ENCODE measurements at regions not wholly inside any gene's neighbourhood (a gene's known extent, or its start where the extent isn't known, plus 50 kb on each side); places are given as distances from the start of the nearest gene placed in this dataset.

DNA sequence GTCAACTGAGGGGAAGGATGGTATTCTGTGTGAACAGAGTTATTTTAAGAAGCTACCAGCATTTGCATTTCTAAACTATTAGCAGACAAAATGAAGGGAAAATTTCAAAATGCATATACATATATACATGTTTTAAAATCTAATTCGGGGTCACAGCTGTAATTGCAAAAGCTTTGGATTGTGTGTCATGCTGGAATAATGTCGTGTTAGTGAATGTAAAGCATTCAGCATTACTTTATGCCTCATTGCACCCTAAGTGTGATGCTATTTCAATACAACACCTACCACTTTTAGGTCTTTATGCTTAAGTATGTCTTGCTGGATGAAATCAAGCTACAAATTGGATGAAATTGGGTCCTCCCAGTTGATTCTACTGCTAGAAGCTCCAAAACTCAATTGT is 687.6 kb upstream of the MEF2C start:
- H3K4me3 ChIP-seq: no peak overlapping the region
- H3K4me1 ChIP-seq: no peaks in the 10 kb centered on the region
- no peak overlapping the region for H3K27ac ChIP-seq
- H3K9me3 ChIP-seq: no peaks in the 10 kb centered on the region
- no peaks in the 10 kb centered on the region for H3K27me3 ChIP-seq (replicated peaks in 1 of 7)
- no peak for DNase-seq
- TF ChIP-seq POLR2AphosphoS5 (IDR thresholded peaks at IDR 0.05) (no peak), POLR2A (IDR thresholded peaks at IDR 0.05) (no peak)
- TF ChIP-seq, protein P1, sequence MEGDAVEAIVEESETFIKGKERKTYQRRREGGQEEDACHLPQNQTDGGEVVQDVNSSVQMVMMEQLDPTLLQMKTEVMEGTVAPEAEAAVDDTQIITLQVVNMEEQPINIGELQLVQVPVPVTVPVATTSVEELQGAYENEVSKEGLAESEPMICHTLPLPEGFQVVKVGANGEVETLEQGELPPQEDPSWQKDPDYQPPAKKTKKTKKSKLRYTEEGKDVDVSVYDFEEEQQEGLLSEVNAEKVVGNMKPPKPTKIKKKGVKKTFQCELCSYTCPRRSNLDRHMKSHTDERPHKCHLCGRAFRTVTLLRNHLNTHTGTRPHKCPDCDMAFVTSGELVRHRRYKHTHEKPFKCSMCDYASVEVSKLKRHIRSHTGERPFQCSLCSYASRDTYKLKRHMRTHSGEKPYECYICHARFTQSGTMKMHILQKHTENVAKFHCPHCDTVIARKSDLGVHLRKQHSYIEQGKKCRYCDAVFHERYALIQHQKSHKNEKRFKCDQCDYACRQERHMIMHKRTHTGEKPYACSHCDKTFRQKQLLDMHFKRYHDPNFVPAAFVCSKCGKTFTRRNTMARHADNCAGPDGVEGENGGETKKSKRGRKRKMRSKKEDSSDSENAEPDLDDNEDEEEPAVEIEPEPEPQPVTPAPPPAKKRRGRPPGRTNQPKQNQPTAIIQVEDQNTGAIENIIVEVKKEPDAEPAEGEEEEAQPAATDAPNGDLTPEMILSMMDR (IDR thresholded peaks at IDR 0.05 in 8 of 11, conservative IDR thresholded peaks at IDR 0.05 in 3 of 11): no peak
- intact Hi-C loops (cut with DNase I; ENCODE audit: low total_unique reads): no loop called here
- 76 to 95% (median 83%) methylated on average over 2 of the region's 2 CpGs for WGBS, 5 donors
- no peaks in the 10 kb centered on the region for H3K36me3 ChIP-seq

- H3K9me3 ChIP-seq: no peaks in the 10 kb centered on the region
- 88 to 98% (median 96%) methylated on average over 1 of the region's 1 CpG for WGBS, 5 donors
- no peaks in the 10 kb centered on the region for H3K4me1 ChIP-seq
- no peak for DNase-seq
- no peak overlapping the region for H3K4me3 ChIP-seq
- no peaks in the 10 kb centered on the region for H3K27me3 ChIP-seq (replicated peaks in 1 of 7)
- H3K27ac ChIP-seq: no peak overlapping the region
- no peak for TF ChIP-seq POLR2A (IDR thresholded peaks at IDR 0.05)
- TF ChIP-seq, protein P1 (IDR thresholded peaks at IDR 0.05 in 8 of 11, conservative IDR thresholded peaks at IDR 0.05 in 3 of 11): no peak
- TF ChIP-seq POLR2AphosphoS5 (IDR thresholded peaks at IDR 0.05): no peak
- no peaks in the 10 kb centered on the region for H3K36me3 ChIP-seq
- intact Hi-C loops (cut with DNase I; ENCODE audit: low total_unique reads): no loop called here
These were observed 683.4 kb upstream of the MEF2C start for GRCh38 chr5:89566340-89566739.

DNA sequence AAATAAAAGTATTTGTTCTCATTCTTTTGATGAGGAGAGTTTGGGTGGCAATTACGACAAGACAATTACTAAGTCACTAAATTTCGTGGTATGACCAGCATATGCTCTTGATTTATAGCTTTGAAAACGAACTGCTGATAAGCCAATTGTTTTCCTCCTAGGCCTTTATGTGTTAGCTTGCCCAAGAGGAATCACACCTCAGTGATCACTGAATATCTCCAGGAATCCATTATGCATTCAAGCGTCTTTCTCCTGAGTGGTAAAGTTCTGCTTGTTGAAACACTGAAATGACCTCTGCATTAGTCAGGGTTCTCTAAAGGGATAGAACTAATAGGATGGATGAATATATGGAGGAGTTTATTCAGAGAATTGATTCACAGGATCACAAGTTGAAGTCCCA is 677.7 kb upstream of the MEF2C start:
- H3K27me3 ChIP-seq (replicated peaks in 1 of 7): no peaks in the 10 kb centered on the region
- no peak overlapping the region for H3K4me3 ChIP-seq
- 66 to 82% (median 75%) methylated on average over 4 of the region's 4 CpGs for WGBS, 5 donors
- H3K27ac ChIP-seq: no peak overlapping the region
- no peaks in the 10 kb centered on the region for H3K9me3 ChIP-seq
- intact Hi-C loops (cut with DNase I; ENCODE audit: low total_unique reads): no loop called here
- DNase-seq: no peak
- H3K4me1 ChIP-seq: no peaks in the 10 kb centered on the region
- no peak for TF ChIP-seq POLR2A (IDR thresholded peaks at IDR 0.05)
- TF ChIP-seq, protein P1 (IDR thresholded peaks at IDR 0.05 in 8 of 11, conservative IDR thresholded peaks at IDR 0.05 in 3 of 11): no peak
- TF ChIP-seq POLR2AphosphoS5 (IDR thresholded peaks at IDR 0.05): no peak
- no peaks in the 10 kb centered on the region for H3K36me3 ChIP-seq

GRCh38 chr5:89556215-89556913 is 673.4 kb upstream of the MEF2C start:
- no peak for DNase-seq
- no peak for TF ChIP-seq POLR2A (IDR thresholded peaks at IDR 0.05)
- TF ChIP-seq, protein P1 (IDR thresholded peaks at IDR 0.05 in 8 of 11, conservative IDR thresholded peaks at IDR 0.05 in 3 of 11): no peak
- Histone ChIP-seq H3K27me3 (replicated peaks in 1 of 7) (no peaks in the 10 kb centered on the region), H3K9me3 (no peaks in the 10 kb centered on the region), H3K36me3 (no peaks in the 10 kb centered on the region), H3K4me3 (no peak overlapping the region), H3K27ac (no peak overlapping the region), H3K4me1 (no peaks in the 10 kb centered on the region)
- intact Hi-C loops (cut with DNase I; ENCODE audit: low total_unique reads): no loop called here
- 85 to 94% (median 89%) methylated on average over 5 of the region's 5 CpGs for WGBS, 5 donors

Data from spleen (tissue), 11 donors.